RWPE1 (cell line): ENCODE measurements at regions not wholly inside any gene's neighbourhood (a gene's known extent, or its start where the extent isn't known, plus 50 kb on each side); places are given as distances from the start of the nearest gene placed in this dataset.
"Not testable (repeated sequence)": the region's sequence is repeated elsewhere in the genome, so short reads cannot be mapped to it uniquely, and the experiment has no call there.

Experiments used
- CTCF ChIA-PET: fragments of 350-600 bp; sonication (Branson Sonifier 250); formaldehyde crosslinking; extraction: SDS; loops from one replicate; lab custom pipeline; 2021; lab: Yijun Ruan, JAX
- POLR2A ChIA-PET: fragments of 400-600 bp; formaldehyde crosslinking; extraction: SDS; loops from one replicate; lab custom pipeline; 2020; ENCODE audit warnings: antibody characterized with exemption; ENCODE audit not compliant: low non-redundant PET; lab: Yijun Ruan, JAX
- DNase-seq: peaks from one replicate; pipeline ENCODE4 v3.0.0; 2012; ENCODE audit warnings: low spot score
- H3K27ac ChIP-seq: fragments of 450-650 bp; 2 replicates; pipeline ENCODE4 v1.5.1; 2017
- TF ChIP-seq, protein P1 (sequence below): fragments of 450-650 bp; conservative IDR thresholded peaks from 2 replicates; pipeline ENCODE4 v1.5.1; 2017; ENCODE audit warnings: low read depth, mild to moderate bottlenecking

DNA sequence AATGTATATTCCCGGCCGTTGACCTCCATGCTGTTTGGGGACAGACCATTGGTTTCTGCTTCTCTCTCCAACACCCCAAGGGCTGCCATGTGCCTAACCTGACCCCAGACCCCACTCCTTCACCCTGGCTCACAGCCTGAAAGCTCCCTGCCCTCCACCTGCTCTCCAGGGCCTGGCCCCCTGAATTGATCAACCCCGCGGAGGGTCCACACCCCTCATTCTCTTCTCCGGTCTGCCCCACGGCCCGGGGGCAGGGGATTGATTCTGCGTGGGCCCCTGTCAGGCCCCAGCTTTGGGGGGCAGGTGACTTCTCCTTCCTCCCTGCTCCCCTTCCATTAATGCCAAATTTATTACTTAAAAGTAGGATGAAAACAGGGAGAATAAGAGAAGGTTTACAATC, 113.3 kb downstream of the CRLF3 start:
- DNase-seq, POLR2A ChIA-PET, H3K27ac ChIP-seq: not testable (repeated sequence)
- CTCF ChIA-PET: interaction anchor here (1.4 kb wide), 1 partner anchor 14 kb away, joined by 3 read pairs; no protein-coding TSS in a partner anchor

DNA sequence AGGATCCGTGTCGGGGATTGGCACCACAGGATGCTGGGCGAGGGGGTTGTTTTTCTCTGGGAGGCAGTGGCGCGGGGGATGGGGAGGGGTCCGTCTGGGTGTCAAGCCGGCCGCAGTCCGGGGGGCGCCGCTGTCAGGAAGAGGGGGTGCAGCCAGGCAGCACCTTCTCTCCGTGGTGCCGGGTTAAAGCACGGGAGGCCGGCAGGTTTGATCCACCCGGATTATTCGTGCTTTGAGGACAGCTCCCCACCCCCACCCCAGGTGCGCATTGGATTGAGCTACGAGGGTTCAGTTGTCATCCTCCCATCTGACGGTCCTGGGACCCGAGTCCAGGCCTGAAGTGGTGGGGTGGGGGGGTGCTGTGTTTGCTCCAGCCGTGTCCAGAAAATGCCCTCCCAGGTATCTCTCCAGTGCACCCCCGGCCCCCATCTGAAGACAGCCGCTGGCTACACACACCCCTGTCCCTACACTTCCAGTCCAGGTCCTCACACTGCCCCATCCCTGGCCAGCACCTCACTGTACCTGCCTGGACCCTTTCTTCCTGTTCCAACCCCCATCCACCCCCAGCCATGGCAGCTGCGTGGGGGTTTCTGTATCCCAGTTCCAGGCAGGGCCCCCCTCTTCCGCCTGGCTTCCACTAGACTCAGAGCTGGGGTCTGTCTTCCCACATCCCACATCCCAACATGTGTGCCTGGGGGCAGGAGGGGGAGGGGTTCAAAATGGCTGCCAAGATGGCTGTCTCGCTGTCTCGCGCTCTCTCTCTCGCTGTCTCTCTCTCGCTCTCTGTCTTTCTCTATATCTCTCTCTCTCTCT, 114.0 kb downstream of the CRLF3 start:
- H3K27ac ChIP-seq, DNase-seq, POLR2A ChIA-PET: not testable (repeated sequence)
- CTCF ChIA-PET: interaction anchor here (0.6 to 1.4 kb wide), 2 partner anchors 13 to 73 kb away, joined by 3 read pairs; no protein-coding TSS in a partner anchor

- H3K27ac ChIP-seq, DNase-seq, POLR2A ChIA-PET: not testable (repeated sequence)
- CTCF ChIA-PET: interaction anchor here (0.6 to 1.4 kb wide), 3 partner anchors 9 to 72 kb away, joined by 3 read pairs; no protein-coding TSS in a partner anchor
These were observed 114.8 kb downstream of the CRLF3 start for GRCh38 chr17:30709561-30710275.

DNA sequence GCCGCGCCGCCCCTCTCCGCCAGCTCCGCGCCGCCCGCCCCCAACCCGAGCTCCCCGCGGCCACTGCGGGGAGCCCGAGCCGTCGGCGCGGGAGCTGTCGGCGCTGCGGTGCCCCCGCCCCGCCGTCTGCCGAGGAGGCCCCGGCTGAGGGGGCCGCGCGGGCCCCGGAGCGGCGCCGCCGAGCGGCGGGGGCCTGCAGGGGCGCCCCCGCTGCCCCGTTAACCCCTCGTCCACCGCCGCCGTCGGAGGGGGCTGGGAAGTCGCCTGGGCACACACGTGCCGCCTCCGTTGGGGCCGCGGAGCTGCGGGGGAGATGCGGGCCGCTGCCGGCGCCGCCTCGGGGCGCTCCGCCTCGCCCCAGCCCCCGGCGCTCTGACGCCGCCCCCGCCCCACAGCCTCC, 115.4 kb downstream of the CRLF3 start:
- POLR2A ChIA-PET, DNase-seq, H3K27ac ChIP-seq: not testable (repeated sequence)
- CTCF ChIA-PET: interaction anchor here (0.8 kb wide), 1 partner anchor 10 kb away, joined by 3 read pairs; no protein-coding TSS in a partner anchor

DNA sequence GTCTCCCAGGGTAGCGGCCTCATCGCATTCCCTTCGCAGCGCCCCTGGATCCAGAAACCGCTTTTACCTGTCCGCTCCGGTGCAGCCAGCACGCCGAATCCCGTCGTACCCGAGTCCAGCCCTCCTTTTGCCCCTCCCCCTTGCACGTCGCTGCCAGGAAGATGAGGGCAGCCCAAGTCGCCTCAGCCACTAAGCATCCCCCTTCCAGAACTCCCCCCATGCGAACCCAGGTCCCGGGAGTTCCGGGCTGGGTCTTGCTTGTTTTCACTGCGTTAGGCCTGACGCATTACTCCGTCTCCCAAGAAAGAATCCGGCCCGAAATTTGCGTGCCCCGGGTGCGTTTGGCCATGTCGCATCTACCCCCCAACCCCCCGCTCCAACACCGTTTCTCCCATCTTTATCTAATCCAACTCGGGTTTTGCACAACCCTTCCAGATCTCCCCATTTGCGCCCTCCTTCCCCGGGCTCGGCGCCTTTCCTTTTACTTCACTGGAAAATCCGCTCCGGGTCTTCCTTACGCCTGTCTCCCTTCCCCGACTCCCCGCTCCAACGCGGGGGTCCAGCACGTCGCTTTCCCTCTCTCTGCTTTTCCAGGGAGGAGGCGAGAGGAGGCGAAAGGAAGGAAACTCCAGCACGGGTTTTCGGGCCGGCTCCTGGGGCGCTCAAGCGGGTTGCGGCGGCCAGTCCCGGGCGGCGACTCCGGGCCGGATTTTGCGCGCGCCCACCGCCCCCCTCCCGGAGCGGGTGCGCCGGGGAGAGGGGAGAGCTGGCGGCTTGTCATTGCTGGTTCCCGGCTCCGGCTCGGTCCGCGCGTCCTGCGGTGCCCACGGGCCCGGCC, 116.0 kb downstream of the CRLF3 start:
- H3K27ac ChIP-seq, POLR2A ChIA-PET: not testable (repeated sequence)
- peak; percentile 29 for DNase-seq
- CTCF ChIA-PET: interaction anchor here (0.6 to 0.8 kb wide), 2 partner anchors 10 to 11 kb away, joined by 3 read pairs; no protein-coding TSS in a partner anchor

GRCh38 chr17:30707724-30708240, 116.7 kb downstream of the CRLF3 start:
- H3K27ac ChIP-seq, POLR2A ChIA-PET, DNase-seq: not testable (repeated sequence)
- CTCF ChIA-PET: interaction anchor here (0.6 to 1.6 kb wide), 2 partner anchors 10 to 101 kb away, joined by 3 read pairs; no protein-coding TSS in a partner anchor

DNA sequence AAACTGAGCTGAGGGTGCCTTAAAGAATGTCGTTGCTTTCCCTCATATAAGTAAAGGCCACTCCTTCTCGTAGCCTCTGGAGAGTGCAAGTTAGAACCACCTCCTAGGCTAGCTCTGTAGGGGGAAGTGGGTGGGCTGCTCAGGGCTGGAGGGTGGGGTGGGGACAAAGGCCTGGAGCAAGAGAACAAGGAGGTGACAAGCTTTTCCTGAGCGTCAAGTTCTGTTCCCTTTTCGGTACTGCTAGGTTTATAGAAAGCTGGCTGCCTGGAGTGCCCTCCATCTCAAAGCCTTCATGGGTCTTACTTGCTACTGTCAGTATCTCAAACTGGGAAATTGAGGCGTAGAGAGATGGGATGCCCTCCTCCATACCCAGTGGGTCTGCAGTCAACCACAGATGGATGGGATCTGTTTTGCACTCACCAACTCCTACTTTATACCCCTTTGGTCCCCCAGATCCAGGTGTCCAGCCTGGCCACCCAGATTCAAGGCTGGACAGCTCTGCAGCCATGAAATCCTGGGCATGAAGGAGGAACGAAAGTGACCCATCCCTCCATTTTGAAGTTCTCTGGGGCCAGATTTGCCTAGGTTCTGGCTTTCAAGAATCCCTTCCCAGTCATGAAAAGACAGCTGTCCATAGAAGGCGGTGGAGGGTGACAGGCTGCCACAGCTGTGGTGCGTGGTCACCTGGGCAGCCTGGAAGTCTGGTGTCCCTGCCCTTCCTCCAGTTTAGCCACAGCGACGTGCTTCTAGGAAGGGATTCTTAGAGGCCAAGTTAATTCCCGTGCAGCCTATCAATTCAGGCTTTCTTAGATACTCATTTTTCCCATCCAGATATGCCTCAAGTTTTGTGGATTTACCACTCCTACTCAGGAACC, 117.8 kb downstream of the CRLF3 start:
- DNase-seq, POLR2A ChIA-PET, H3K27ac ChIP-seq: not testable (repeated sequence)
- CTCF ChIA-PET: interaction anchor here (1.6 kb wide), 1 partner anchor 9 kb away, joined by 3 read pairs; no protein-coding TSS in a partner anchor

GRCh38 chr17:30706004-30706403, 118.5 kb downstream of the CRLF3 start:
- POLR2A ChIA-PET: not testable (repeated sequence)

DNA sequence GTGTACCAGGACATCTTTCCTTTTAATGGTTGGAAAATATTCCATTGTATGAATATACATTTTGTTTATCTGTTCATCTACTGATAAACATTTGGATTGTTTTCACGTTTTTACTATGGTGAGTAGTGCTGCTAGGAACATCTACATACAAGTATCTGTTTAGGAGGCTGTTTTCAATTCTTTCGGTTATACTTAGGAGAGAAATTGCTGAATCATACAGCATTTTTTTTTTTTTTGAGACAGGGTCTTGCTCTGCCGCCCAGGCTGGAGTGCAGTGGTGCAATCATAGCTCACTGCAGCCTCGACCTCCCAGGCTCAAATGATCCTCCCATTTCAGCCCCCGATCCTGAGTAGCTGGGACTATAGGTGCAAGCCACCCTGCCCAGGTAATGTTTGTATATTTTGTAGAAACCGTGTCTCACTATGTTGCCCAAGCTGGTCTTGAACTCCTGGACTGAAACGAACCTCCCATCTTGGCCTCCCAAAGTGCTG, 122.9 kb downstream of the CRLF3 start:
- no peak for DNase-seq
- TF ChIP-seq, protein P1, sequence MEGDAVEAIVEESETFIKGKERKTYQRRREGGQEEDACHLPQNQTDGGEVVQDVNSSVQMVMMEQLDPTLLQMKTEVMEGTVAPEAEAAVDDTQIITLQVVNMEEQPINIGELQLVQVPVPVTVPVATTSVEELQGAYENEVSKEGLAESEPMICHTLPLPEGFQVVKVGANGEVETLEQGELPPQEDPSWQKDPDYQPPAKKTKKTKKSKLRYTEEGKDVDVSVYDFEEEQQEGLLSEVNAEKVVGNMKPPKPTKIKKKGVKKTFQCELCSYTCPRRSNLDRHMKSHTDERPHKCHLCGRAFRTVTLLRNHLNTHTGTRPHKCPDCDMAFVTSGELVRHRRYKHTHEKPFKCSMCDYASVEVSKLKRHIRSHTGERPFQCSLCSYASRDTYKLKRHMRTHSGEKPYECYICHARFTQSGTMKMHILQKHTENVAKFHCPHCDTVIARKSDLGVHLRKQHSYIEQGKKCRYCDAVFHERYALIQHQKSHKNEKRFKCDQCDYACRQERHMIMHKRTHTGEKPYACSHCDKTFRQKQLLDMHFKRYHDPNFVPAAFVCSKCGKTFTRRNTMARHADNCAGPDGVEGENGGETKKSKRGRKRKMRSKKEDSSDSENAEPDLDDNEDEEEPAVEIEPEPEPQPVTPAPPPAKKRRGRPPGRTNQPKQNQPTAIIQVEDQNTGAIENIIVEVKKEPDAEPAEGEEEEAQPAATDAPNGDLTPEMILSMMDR: no peak
- CTCF ChIA-PET: no interaction called here
- POLR2A ChIA-PET: no interaction called here
- no peak overlapping the region for H3K27ac ChIP-seq

More at GRCh38 chr17:30706004-30706403, 118.5 kb downstream of the CRLF3 start:
- CTCF ChIA-PET, H3K27ac ChIP-seq, DNase-seq: not testable (repeated sequence)

- CTCF ChIA-PET, H3K27ac ChIP-seq, POLR2A ChIA-PET, DNase-seq: not testable (repeated sequence)
These were observed 123.7 kb downstream of the CRLF3 start for GRCh38 chr17:30700833-30701232.
